ENCODE measurements at regions not wholly inside any gene's neighbourhood (a gene's known extent, or its start where the extent isn't known, plus 50 kb on each side); places are given as distances from the start of the nearest gene placed in this dataset.

DNA sequence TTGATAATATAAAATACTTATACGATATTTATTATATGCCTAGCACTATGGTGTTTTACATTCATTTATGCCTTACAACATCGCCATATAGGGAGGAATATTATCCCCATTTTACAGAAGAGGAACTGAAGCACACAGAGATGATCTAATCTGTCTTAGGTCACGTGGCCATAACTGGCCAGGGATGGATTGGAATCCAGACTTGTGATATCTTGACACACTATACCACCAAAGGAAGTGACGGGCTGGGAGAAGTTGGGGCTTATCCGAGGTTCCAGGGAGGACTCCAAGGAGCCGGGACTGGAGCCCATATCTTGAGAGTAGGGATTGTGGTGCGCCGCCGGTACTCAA lies 129.8 kb downstream of the TMEM174 start:
- TF ChIP-seq, protein P1, sequence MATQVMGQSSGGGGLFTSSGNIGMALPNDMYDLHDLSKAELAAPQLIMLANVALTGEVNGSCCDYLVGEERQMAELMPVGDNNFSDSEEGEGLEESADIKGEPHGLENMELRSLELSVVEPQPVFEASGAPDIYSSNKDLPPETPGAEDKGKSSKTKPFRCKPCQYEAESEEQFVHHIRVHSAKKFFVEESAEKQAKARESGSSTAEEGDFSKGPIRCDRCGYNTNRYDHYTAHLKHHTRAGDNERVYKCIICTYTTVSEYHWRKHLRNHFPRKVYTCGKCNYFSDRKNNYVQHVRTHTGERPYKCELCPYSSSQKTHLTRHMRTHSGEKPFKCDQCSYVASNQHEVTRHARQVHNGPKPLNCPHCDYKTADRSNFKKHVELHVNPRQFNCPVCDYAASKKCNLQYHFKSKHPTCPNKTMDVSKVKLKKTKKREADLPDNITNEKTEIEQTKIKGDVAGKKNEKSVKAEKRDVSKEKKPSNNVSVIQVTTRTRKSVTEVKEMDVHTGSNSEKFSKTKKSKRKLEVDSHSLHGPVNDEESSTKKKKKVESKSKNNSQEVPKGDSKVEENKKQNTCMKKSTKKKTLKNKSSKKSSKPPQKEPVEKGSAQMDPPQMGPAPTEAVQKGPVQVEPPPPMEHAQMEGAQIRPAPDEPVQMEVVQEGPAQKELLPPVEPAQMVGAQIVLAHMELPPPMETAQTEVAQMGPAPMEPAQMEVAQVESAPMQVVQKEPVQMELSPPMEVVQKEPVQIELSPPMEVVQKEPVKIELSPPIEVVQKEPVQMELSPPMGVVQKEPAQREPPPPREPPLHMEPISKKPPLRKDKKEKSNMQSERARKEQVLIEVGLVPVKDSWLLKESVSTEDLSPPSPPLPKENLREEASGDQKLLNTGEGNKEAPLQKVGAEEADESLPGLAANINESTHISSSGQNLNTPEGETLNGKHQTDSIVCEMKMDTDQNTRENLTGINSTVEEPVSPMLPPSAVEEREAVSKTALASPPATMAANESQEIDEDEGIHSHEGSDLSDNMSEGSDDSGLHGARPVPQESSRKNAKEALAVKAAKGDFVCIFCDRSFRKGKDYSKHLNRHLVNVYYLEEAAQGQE (IDR thresholded peaks at IDR 0.05; ENCODE audit: low read depth) = no peak
- TF ChIP-seq, protein P2, sequence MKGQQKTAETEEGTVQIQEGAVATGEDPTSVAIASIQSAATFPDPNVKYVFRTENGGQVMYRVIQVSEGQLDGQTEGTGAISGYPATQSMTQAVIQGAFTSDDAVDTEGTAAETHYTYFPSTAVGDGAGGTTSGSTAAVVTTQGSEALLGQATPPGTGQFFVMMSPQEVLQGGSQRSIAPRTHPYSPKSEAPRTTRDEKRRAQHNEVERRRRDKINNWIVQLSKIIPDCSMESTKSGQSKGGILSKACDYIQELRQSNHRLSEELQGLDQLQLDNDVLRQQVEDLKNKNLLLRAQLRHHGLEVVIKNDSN (IDR thresholded peaks at IDR 0.05) = peak; percentile 26; the same call in 1 of the 2 replicates

DNA sequence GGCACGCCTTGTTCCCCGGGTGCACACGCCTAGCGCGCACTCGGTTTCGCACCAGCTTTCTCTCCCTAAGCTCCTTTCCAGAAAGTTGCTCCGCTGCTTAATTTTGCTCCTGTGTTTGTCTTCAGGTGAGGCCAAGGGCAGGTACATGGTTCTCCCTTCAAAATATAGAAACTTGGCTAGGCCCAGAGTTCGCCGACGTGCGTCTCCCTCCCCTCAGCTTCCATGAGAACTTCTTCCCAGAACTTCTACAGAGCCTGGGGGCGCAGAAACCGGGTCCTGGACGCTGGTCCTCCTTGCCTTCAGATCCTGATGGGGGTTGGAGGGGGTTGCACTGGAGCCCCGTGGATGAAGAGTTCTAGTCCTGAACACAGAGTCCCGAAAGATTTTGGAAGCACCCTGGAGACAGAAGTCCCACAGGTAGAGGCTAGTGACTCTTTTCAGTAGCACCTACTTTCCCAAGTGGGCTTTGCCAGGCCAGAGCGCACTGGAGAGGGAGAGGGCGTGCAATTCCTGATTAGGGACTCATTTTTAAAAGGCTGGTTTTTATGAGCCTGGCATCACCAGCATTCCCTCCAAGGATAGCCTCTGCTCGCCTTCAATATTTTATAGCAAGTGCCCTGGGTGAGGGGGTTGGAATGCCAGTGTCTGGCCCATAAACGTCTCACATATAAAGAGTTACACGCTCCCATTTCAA lies 128.4 kb downstream of the TMEM174 start:
- no peak for TF ChIP-seq RAD21 (IDR thresholded peaks at IDR 0.05; ENCODE audit: low read depth)
- TF ChIP-seq, protein P3, sequence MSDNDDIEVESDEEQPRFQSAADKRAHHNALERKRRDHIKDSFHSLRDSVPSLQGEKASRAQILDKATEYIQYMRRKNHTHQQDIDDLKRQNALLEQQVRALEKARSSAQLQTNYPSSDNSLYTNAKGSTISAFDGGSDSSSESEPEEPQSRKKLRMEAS (IDR thresholded peaks at IDR 0.05) = no peak
- TF ChIP-seq EGR1 (IDR thresholded peaks at IDR 0.05) = no peak
- TF ChIP-seq FOXM1 (IDR thresholded peaks at IDR 0.05; ENCODE audit: borderline replicate concordance, low read depth) = no peak
- TF ChIP-seq TAF1 (IDR thresholded peaks at IDR 0.05; ENCODE audit: low read depth) = no peak
- no peak for TF ChIP-seq EP300 (IDR thresholded peaks at IDR 0.05; ENCODE audit: borderline replicate concordance)
- no peak for TF ChIP-seq YY1 (IDR thresholded peaks at IDR 0.05; ENCODE audit: low read depth)
- TF ChIP-seq TEAD4 (IDR thresholded peaks at IDR 0.05) = no peak
- TF ChIP-seq, protein P1 (IDR thresholded peaks at IDR 0.05; ENCODE audit: low read depth) = no peak
- TF ChIP-seq, protein P2 (IDR thresholded peaks at IDR 0.05) = no peak
- TF ChIP-seq CEBPB (IDR thresholded peaks at IDR 0.05) = no peak
- no peak for TF ChIP-seq NFIC (IDR thresholded peaks at IDR 0.05)
- TF ChIP-seq CREB1 (IDR thresholded peaks at IDR 0.05; ENCODE audit: low read depth) = no peak
- no peak for TF ChIP-seq ZBTB7A (IDR thresholded peaks at IDR 0.05; ENCODE audit: low read depth)
- no peak for TF ChIP-seq TCF12 (IDR thresholded peaks at IDR 0.05; ENCODE audit: low read depth)

DNA sequence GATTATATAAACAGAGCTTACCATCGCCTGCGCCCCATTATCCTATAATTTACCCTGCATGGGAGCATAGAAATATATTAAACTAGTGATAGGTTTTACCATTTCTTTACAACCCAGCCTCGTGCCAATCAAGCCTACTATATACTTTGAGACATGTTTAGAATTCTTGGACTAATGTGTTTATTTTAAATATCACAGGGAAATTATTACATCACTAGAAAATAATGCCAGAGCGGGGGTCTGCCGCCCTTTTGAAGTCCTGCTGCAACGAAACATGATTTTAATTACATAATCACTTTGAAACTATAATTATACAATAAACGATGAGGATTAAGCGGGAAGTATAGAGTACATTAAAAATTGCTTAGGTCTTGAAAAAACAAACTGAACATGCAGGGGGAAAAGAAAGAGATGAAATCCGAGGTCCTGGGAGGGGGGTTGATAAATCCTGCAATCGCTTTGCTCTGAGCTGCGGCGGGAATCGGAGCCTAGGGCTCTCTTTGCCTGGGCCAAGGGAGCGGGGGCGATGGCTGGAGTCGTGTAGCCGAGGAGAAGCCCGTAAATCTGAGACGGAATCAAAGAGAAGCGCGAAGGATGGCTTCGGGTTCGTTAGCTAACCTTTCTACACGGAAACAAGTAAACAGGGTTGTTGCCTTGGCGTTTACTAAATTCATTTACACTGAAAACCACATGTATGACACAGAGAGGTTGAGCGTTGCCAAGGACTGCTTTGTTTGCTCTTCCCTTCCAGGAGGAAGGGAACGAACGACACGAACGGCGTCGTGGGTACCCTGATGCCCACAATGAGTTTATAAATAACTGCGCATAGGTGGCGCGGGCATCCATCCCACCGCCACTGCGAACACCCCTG lies 127.6 kb downstream of the TMEM174 start:
- TF ChIP-seq, protein P3 (IDR thresholded peaks at IDR 0.05) = no peak
- TF ChIP-seq EP300 (IDR thresholded peaks at IDR 0.05; ENCODE audit: borderline replicate concordance) (no peak), ZBTB7A (IDR thresholded peaks at IDR 0.05; ENCODE audit: low read depth) (no peak), CREB1 (IDR thresholded peaks at IDR 0.05; ENCODE audit: low read depth) (no peak), FOXM1 (IDR thresholded peaks at IDR 0.05; ENCODE audit: borderline replicate concordance, low read depth) (no peak), TEAD4 (IDR thresholded peaks at IDR 0.05) (no peak), TAF1 (IDR thresholded peaks at IDR 0.05; ENCODE audit: low read depth) (no peak), EGR1 (IDR thresholded peaks at IDR 0.05) (no peak), CEBPB (IDR thresholded peaks at IDR 0.05) (no peak), NFIC (IDR thresholded peaks at IDR 0.05) (no peak), YY1 (IDR thresholded peaks at IDR 0.05; ENCODE audit: low read depth) (no peak), TCF12 (IDR thresholded peaks at IDR 0.05; ENCODE audit: low read depth) (no peak)

DNA sequence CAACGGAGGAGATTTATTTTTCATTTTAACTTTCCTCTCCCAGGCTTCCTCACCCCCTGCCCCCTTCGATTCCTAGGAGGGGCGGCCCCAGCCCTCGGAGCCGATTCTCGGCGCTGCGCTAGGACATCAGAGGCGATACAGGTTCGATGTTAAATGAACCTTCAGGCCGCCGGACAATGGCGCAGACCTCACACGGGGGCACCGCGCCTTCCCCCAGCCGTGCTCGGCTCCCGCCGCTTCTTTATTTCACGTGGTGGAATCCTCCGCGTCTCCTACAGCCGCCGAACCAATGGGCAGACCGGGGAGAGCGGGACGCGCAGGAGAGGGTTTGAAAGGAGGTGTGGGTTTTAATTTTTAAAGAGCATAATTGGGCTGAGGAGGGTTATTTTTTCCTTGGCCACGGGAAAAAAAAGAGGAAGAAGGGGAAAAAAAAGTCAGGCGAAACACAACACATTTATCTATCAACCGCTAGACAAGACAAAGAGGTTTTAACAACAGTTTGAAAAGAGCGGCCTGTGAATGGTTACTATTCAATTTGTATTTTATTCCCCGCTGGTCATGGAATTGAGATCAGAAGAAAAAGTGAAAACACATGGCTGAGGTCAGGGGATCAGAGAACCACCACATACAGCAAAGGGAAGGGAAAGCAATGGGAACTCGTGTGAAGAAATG lies 126.8 kb downstream of the TMEM174 start:
- TF ChIP-seq EGR1 (IDR thresholded peaks at IDR 0.05) = no peak
- no peak for TF ChIP-seq CEBPB (IDR thresholded peaks at IDR 0.05)
- no peak for TF ChIP-seq TEAD4 (IDR thresholded peaks at IDR 0.05)
- TF ChIP-seq, protein P1 (IDR thresholded peaks at IDR 0.05; ENCODE audit: low read depth) = no peak
- TF ChIP-seq TAF1 (IDR thresholded peaks at IDR 0.05; ENCODE audit: low read depth) = no peak
- TF ChIP-seq, protein P2 (IDR thresholded peaks at IDR 0.05) = no peak
- TF ChIP-seq RAD21 (IDR thresholded peaks at IDR 0.05; ENCODE audit: low read depth) = no peak
- TF ChIP-seq FOXM1 (IDR thresholded peaks at IDR 0.05; ENCODE audit: borderline replicate concordance, low read depth) = no peak
- TF ChIP-seq NFIC (IDR thresholded peaks at IDR 0.05) = no peak
- no peak for TF ChIP-seq CREB1 (IDR thresholded peaks at IDR 0.05; ENCODE audit: low read depth)

Data from Ishikawa (cell line).